GM21515 (cell line): ENCODE measurements at regions not wholly inside any gene's neighbourhood (a gene's known extent, or its start where the extent isn't known, plus 50 kb on each side); places are given as distances from the start of the nearest gene placed in this dataset.

Source experiments
- ATAC-seq: cut with Tn5 transposase; IDR thresholded peaks from one replicate; pipeline ENCODE4 v1.9.1; 2021; ENCODE audit not compliant: unreplicated experiment

GRCh38 chr18:42689310-42689709, 426.2 kb downstream of the RIT2 start:
- no peak for ATAC-seq
